NT2/D1 (cell line): ENCODE measurements at regions not wholly inside any gene's neighbourhood (a gene's known extent, or its start where the extent isn't known, plus 50 kb on each side); places are given as distances from the start of the nearest gene placed in this dataset.

Source experiments
- SUZ12 ChIP-seq: IDR thresholded peaks from 2 replicates; pipeline ENCODE4 v1.6.1; 2011; ENCODE audit not compliant: insufficient read length, insufficient read depth; ENCODE audit errors: extremely low read depth
- YY1 ChIP-seq: IDR thresholded peaks from 2 replicates; pipeline ENCODE4 v1.6.1; 2011; ENCODE audit not compliant: insufficient read length, insufficient read depth

- no peak for TF ChIP-seq SUZ12
- no peak for TF ChIP-seq YY1
These were observed 120.0 kb downstream of the ZNF280B start for GRCh38 chr22:22388494-22388893.
